Pulmonary artery endothelial cell (primary cell): ENCODE measurements at regions not wholly inside any gene's neighbourhood (a gene's known extent, or its start where the extent isn't known, plus 50 kb on each side); places are given as distances from the start of the nearest gene placed in this dataset.
A peak's percentile ranks its signal among the peaks of the same experiment; 100 is the strongest.

Source experiments
- DNase-seq: peaks from one replicate; pipeline ENCODE4 v3.0.0-alpha.2; 2011; ENCODE audit warnings: low read depth, low spot score

DNA sequence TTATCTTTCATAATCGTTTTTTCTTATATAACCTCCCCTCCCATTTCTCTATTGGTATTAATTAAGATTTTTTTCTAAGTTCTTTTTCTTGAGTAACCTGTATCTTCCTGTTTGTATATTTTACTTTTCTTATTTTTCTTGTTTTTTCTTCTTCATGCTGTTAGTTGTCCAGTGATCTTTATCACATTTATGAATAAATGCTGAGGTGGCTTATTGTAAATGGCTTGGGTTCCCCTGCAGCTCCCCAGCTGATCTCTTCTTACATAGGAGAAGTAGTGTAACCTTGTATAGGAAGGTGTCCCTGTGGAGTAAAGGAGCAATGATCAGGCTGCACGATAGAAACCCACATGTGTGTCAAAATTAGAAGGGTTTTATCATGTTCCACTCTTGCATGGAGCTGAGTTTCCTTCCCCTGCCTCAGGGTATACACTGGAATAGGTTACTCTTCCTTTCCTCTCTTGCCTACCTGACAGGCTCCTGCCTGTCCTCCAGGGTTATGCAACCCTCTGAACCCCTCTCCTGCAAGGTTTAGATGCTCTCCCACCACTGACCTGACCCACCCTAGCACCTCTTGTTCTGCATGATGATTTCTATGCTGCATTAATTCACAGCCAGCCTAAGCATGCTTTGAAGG, 334.8 kb upstream of the RGS6 start:
- no peak for DNase-seq

DNA sequence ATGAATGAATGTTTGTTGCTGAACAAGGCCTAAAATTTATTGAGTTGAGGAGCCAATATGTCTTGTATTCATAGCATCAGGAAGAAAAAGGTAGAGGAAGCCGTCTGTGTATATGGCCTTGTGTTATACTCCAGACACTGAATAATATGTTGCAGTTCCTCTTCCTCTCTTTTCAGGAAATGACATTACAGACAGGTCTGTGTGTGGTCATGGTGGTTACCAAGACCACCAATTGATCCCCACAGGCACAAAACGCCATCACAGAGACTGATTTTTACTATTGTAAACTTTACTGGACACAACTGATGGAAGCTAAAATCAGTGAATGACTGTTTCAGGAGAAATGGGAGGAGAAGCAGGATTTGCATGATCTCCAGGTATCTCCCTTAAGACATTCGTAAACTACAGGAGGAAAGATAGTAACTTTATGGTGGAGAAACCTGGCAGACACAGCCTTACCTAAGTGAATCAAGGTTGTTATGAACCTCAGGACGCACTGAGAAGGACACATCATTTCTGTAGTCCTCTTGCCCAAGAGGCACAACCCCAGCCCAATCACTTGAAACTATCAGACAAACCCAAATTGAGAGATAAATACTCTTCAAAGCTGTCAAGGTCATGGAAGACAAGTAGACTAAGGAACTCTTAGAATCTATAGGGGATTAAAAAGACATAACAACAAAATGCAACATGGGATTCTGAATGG, 334.1 kb upstream of the RGS6 start:
- no peak for DNase-seq

DNA sequence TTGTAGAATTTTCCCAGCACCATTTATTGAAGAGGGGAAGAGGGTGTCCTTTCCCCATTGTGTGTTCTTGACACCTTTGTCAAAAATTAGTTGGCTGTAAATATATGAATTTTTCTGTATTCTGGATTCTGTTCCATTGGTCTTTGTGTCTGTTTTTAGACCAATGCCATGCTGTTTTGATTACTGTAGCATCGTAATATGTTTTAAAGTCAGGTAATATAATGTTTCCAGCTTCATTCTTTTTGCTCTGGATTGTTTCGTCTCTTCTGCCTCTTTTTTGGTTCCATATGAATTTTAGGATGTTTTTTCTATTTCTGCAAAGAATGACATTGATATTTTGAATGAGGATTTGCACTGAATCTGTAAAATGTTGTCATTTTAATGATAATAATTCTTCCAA, 331.9 kb upstream of the RGS6 start:
- DNase-seq, result no peak

DNA sequence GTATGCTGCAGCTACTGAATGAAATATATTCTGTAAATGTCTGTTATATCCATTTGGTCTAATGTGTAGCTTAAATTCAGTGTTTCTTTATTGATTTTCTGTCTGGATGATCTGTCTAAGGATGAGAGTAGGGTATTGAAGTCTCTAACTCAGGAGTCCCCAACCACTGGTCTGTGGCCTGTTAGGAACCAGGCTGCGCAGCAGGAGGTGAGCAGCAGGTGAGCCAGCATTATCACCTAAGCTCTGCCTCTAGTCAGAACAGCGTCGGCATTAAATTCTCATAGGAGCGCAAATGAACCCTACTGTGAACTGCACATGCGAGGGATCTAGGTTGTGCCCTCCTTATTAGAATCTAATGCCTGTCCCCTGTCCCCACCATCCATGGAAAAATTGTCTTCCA, 329.7 kb upstream of the RGS6 start:
- DNase-seq, result no peak

DNA sequence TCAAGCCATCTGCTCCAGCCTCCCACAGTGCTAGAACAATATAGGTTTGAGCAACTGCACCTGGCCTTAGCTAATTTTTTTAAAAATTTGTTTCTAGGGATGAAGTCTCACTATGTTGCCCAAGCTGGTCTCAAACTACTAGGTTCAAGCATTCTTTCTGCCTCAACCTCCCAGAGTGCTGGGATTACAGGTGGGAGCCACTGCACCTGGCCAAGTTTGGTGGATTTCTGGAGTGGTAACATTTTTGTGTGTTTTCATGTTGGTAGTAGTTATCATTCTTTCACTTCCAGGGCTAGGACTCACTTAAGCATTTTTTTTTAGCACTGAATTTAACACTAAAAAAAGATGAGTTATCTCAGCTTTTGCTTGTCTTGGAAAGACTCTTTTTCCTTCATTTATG, 328.0 kb upstream of the RGS6 start:
- DNase-seq, result no peak

DNA sequence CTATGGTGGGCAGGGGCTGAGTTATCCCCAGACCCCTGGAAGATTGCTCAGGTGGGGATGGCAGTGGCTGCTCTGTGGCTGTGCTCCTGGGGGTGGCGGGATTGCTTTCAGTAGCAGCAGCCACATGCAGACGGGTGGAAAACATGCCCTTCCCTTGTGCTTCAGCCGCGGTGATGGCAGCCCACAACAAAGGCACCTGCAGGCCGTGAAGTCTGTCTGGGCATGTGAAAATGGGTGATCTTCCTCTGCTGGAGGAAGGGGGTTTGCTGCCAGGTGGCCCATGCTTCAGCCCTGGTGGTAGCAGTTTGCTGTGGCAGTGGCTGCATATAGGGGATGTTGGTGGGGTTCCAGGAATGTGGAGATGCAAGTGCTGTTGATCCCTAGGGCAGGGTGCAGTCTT, 326.2 kb upstream of the RGS6 start:
- no peak for DNase-seq

DNA sequence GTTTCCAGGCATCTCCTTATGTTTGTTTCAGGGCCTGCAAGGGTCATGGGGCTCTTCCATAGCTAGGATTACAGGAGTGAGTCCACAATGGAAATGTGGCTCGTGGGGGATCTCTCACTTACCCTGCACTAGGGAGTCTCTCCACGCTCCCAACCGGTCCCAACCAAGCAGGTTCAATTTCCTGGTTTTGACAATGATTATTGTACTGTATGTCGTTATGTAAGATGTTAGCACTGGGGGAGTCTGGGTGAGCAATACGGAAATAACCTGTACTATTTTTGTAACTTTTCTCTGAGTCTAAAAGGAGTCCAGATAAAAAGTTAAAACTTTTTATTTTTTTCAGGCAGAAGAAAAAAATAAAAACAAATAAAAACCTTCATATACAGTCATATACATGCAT, 325.7 kb upstream of the RGS6 start:
- DNase-seq, result no peak

DNA sequence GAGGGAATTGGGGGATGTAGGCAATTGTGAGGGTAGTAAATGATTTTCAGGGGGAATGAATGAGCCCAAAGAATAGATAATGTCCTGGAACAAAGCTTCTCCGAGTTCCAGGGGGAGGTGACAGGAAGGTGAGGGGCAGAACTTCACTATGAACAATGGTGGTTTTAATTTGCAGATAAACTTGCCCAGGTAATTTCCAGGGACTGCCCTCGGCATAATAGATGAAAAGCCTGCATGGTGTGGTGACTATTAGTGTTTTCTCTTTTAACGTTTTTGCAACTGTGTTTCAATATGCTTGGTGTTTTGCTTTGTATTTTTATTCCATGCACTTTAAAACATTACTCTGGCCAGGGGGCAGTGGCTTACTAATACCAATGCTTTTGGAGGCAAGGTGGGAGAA, 325.2 kb upstream of the RGS6 start:
- DNase-seq, result no peak

DNA sequence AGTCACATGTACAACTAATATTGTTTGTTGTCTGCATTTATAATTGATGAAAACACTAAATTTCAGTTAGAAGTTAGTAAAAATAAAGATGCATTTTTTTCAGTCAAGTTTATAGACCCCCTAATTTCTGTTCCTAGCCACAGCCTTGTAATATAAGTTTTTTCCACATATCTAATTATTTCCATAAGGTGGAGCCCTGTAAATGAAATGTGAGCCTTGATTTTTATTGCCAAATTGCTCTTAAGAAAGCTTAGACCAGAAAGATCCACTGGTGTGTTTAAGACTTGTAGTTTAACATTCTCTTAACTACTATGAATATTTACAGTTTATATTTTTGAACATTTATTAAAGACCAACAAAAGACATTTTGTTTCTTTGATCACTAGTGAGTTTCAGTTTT, 322.1 kb upstream of the RGS6 start:
- no peak for DNase-seq

DNA sequence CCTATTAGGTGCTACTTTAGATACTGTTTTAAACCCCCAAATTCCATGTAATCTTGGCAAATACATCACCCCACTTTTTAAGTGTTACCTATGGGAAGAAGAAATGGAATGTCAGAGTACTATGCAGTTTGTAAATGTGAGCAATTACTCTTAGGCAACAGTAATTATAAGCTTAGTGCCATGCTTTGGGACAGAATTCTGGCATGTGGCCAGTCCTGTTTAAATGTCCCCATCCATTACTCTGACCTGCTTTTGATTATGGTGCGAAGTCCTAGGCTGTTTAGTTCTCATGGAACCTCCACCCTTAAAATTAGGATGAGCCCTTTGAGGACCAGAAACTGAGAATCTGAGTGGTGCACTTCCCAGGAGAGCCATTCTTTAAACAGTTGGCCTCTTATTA, 321.4 kb upstream of the RGS6 start:
- DNase-seq, result no peak

DNA sequence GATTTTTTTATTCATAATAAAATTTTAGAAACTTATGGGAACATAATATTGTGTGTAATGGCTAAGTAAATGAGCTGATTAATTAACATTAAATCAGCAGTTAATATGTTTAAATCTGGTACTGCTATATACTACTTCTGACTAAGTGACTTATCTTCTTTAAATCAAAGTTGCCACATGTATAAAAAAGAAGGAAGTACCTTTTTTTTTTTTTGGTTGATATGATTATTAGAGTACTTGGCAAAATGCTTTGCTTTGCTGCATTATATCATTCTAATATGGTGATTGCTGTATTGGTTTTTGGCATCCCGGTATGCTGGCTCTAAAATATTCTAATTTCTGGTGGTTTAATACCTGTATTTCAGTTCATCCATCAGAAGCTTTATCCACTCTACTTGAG, 319.1 kb upstream of the RGS6 start:
- DNase-seq, result no peak

DNA sequence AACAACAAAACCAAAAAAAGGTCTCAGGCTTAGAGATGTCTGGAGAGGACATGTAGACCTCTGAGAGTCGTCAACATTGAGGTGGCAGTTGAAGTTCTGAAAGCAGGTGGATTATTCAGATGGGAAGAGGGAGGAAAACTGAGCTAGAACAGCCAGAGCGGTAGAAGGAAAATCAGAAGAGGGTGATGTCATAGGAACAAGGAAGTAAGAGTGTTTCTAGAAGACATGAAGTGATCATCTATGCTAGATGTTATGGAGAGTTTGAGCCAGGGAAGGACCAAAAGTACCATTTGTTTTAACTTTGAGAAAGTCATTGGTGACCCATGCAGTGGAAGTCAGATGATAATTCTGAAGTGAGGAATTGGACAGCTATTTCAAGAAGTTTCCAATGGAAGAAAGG, 316.2 kb upstream of the RGS6 start:
- DNase-seq, result no peak

DNA sequence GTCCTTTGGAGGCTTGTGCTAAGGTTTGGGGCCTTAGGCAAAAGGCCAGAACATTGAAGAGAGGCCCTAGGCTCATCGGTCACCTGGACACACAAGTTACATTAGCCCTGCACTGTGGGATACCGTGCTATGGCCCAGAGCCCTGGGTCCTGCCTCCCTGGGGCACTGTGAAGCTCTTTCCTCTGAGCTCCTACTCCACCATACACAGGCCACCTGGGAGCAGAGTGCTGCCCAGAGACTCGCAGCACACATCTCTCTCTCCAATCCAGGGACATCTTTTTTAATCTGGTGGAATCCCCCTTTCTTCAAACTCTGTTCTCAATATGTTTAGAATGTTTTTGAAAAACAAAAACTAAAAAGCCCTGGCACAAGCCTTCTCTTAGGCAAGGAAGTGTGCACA, 314.2 kb upstream of the RGS6 start:
- DNase-seq, result no peak

DNA sequence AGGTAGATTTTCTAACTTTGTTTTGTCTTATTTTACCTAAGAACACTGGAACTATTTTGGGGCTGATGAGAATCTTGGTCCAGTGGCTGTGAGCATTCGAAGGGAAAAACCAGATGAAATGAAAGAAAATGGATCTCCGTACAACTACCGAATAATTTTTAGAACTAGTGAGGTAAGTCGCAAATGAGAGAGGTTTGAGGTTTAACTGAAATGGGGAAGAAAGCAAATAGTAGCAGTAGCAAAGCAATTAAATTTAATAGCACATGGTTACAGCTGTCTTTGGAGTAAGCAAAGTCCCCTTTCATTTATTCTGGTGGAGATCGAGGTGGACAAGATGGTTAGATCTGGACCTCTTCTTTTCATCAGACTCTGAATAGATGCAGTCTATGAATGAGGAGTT, 313.5 kb upstream of the RGS6 start:
- DNase-seq, result no peak

DNA sequence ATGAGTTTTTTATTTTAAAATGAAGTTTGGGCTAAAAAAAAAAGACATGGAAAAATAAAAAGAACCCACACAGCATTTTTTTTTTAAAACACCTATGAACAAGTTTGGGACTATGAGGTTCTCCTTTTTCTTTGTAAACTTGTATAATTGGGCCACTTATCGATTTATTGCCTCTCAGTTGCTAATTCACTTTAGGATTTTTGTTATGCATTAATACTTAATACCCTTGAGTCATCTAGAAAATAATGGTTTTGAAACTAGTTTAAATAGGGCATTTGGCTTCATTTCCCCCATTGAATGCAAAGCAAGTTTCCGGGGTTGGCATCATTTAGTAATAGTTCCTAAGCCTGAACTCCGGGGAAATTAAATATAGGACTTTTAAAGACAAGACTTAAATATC, 312.8 kb upstream of the RGS6 start:
- DNase-seq, result no peak

DNA sequence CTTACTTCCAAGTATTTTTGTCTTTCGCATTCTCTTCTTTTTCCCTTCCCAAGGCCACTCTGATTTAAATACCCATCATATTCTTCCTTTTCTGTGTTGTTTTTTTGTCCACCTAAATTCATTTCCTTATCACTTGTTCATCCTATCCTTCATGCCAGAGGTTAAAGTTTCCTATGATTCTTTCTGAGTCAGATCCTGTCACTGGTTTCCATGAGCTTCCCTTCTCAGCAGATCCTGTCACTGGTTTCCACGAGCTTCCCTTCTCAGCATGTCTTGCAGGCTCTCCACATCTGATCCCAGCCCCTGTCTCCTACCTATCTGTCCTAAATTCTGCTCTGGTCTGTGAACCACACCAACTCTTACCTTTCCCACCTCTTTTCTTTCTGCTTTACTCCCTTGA, 311.8 kb upstream of the RGS6 start:
- peak; percentile 33 for DNase-seq

DNA sequence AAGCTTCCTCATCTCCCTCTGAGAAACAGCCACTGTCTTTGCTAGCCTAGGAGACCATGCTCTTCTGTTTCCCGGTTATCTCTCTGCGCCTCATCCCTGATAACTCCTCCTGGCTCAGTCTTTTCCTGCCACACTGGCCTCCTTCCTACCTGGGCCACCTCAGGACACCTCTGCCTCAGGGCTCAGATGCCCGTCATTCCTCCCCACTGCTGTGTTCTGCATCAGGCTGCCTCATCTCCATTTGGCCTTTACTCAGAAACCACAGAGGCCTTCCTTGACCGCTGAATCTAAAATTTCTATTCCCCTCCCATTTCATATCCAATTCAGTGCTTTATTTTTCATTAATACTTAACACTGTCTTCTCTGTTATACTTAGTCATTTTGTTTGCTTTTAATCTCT, 311.0 kb upstream of the RGS6 start:
- DNase-seq, result no peak

DNA sequence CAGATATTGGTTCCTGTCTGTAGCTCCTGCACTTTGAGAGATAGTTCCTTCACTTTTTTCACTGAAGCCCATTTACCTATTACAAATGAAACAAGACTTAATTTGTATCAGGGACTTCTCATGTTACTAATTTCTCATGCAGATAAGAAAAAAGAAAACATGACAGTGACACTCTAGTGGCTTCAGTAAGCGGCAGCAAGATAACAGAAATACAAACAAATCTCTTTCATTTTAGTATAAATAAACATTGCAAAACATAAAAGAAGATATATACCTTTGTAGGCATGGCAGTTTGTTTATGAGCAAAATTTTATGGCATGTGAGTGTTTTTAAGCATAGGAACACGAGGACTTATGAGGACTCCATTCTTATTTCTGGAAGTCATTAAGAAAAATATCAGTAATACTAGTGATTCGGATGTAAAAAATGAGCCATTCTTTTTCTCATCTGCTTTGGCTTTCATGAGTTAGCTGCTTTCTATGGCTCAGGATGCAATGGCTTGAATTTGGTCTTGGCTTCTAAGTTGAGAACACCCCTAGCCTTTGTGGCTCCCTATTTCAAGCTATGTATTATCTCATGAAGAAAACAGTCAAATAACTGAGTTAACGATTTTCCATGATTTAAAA, 310.1 kb upstream of the RGS6 start:
- DNase-seq, result no peak

DNA sequence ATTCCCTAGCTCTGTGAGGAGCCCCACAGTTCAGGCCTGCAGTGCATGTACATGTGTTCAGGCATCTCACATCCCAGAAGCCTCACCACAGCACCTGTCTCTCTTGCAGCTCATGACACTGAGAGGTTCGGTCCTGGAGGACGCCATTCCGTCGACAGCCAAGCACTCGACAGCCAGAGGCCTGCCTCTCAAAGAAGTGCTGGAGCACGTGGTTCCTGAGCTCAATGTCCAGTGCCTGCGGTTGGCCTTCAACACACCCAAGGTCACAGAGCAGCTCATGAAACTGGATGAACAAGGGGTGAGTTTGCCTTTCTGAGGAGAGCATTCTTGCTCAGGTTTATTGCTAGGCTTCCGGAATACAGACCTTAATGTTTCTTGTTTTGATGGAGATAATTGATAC, 308.3 kb upstream of the RGS6 start:
- no peak for DNase-seq

DNA sequence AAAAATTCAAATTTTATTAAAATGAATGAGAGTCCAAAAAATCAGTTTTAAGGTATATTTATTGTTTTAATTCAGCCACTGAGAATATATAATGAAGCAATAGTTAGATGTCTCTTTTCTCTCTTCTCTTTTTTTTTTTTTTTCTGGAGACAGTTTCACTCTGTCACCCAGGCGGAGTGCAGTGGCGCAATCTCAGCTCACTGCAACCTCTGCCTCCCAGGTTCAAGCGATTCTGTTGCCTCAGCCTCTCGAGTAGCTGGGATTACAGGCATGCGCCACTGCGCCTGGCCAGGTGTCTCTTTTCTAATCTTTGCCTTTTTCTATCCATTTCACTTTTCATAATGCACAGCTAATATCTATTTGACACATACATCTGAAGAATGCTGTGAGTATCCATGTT, 307.1 kb upstream of the RGS6 start:
- DNase-seq, result no peak

DNA sequence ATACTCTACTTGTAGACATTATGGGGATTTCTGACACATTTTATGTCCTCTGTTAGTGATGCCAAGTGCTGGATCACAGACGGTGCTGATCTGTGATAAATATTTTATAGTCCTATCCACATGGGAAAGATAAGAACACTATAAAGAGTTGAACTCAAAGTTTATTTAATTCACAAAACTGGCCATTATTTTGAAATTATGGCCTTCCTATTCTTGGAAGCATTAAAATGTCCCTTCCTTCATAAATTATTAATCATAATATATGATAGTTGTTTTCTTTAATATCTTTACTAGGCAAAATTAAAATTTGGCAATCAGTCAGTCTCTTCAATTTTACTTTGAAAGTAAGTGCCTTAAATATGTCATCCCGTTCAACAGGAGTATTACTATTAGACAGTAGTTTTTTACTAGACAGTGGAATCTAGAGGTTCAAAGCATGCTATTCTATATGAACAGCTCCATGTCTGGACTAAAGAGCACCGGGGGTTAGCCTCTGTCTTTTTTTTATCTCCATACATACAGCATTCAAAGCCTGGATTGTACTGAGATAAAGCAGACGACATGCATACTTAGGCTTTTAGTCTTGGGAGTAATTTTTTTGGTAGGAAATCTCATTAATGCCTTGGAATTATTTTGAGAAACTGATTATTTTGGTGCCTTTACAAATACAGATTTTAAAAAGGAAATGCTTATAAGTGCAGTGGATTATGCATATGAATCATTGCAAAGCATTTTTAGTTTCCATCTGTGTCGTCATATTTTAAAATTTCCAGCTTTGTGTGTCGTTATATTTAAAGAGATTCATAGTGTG, 306.1 kb upstream of the RGS6 start:
- no peak for DNase-seq

DNA sequence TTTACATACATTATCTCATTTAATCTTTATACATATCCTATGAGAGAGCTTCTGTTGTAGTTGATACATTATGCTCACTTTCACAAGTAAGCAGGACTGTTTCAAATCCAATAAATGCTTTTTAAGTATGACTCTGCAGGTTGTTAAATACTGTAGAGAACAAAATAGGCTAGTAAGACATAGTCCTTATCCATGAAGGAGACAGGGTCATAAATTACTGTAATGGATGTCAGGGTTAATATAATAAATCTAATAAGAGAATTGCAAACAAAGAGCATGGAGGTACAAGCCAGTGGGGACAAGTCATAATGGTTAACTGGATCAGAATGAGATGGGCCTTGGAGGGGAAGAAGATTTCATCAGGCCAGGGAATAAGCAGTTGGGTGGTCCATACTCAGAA, 303.8 kb upstream of the RGS6 start:
- DNase-seq, result no peak
